Activated naive CD4-positive, alpha-beta T cell treated with anti-CD3 and anti-CD28 coated beads, Interleukin-2, amount 10 ng/mL, durations not matched to agents 7 days and 5 days (primary cell): ENCODE measurements at regions not wholly inside any gene's neighbourhood (a gene's known extent, or its start where the extent isn't known, plus 50 kb on each side); places are given as distances from the start of the nearest gene placed in this dataset.
"Not testable (repeated sequence)": the region's sequence is repeated elsewhere in the genome, so short reads cannot be mapped to it uniquely, and the experiment has no call there.

ENCODE experiments used
- CTCF ChIA-PET: fragments of 350-600 bp; sonication (Branson Sonifier 250); formaldehyde crosslinking; loops from one replicate; lab custom pipeline; 2021; ENCODE audit warnings: antibody characterized with exemption; lab: Charles Lee
- DNase-seq: peaks from one replicate; pipeline ENCODE4 v3.0.0-alpha.2; 2020
- H3K27ac Mint-ChIP-seq: one replicate; pipeline ENCODE4 v1.8.0; 2021; ENCODE audit warnings: mild to moderate bottlenecking, moderate library complexity, mixed read lengths
- H3K27me3 Mint-ChIP-seq: one replicate; pipeline ENCODE4 v1.8.0; 2021; ENCODE audit warnings: mild to moderate bottlenecking, mixed read lengths
- H3K36me3 Mint-ChIP-seq: one replicate; pipeline ENCODE4 v1.8.0; 2021; ENCODE audit warnings: mixed read lengths
- H3K4me1 Mint-ChIP-seq: one replicate; pipeline ENCODE4 v1.8.0; 2021; ENCODE audit warnings: mixed read lengths
- H3K4me3 Mint-ChIP-seq: one replicate; pipeline ENCODE4 v1.8.0; 2021; ENCODE audit warnings: mild to moderate bottlenecking, moderate library complexity, mixed read lengths
- H3K9me3 Mint-ChIP-seq: one replicate; pipeline ENCODE4 v1.8.0; 2021; ENCODE audit warnings: mixed read lengths

DNA sequence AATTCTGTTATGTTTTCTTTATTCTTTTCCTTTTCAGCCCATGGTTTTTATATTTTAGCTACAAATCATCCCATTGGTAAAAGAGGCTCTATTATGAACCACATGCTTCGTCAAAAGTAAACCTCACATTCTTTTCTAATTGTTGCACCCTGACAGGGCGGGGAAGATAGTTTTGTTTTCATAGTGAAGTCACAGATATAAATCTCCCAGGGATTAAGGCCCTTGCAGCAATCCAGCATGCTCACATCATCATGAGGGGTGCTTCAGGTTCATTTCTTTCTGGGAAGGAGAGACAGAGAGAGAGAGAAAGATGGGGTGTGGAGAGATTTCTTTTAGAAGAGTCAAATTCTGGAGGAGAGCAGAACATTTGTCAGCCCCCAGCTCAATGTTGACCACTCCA, 124.5 kb upstream of the CDC42EP3 start:
- no peak overlapping the region for H3K27ac Mint-ChIP-seq
- no peaks in the 10 kb centered on the region for H3K4me1 Mint-ChIP-seq
- H3K9me3 Mint-ChIP-seq = no peaks in the 10 kb centered on the region
- H3K4me3 Mint-ChIP-seq = no peak overlapping the region
- no peak for DNase-seq
- H3K36me3 Mint-ChIP-seq = no peaks in the 10 kb centered on the region
- CTCF ChIA-PET = interaction anchor here (1.0 kb wide), 1 partner anchor 346 kb away, joined by 3 read pairs; no protein-coding TSS in a partner anchor
- peaks cover 13% of the 10 kb centered on the region for H3K27me3 Mint-ChIP-seq

DNA sequence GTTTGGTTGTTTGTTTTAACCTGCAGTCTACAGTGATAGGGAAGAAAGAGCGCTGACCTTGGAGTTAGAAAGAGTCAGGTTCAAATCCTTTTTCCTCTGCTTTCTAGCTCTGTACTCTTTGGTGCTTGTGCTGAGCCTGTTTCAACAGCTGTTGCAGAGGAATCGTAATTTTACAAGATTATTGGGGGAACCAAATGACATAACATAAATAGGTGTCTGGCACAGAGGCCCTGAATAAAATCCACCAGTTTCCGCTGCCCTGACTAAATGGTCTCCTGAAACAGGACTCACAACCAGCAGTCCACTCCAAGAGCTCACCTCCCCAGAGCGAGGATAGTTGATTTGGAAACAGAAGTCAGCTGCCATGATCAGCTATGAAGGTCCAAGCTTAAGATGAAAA, 125.0 kb upstream of the CDC42EP3 start:
- no peak for DNase-seq
- Mint-ChIP-seq H3K4me1 (no peaks in the 10 kb centered on the region), H3K9me3 (no peaks in the 10 kb centered on the region), H3K36me3 (no peaks in the 10 kb centered on the region), H3K27me3 (peaks cover 16% of the 10 kb centered on the region), H3K27ac (no peak overlapping the region), H3K4me3 (no peak overlapping the region)
- CTCF ChIA-PET = no interaction called here

DNA sequence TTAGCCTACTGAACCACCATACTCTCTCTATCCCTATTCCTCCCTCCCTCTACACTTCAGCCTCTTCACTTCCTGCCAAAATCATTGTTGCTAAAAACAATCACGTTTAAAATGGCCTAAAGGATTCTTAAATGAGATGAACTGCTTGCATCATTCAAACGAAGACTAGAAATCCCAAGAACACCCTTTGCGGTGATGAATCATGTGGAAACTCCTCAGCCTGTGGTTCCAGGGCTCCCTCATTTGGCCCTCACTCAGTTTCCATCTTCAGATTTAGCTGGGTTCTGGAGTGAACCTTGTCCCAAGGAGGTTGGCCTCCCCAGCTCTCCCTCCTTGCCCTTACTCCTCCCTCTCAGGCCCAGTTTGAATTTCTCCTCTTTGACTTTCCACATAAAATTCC, 125.6 kb upstream of the CDC42EP3 start:
- Mint-ChIP-seq H3K36me3 (no peaks in the 10 kb centered on the region), H3K9me3 (no peaks in the 10 kb centered on the region), H3K27me3 (peaks cover 16% of the 10 kb centered on the region), H3K4me3 (no peak overlapping the region), H3K27ac (no peak overlapping the region), H3K4me1 (no peaks in the 10 kb centered on the region)
- DNase-seq = no peak
- CTCF ChIA-PET = no interaction called here

DNA sequence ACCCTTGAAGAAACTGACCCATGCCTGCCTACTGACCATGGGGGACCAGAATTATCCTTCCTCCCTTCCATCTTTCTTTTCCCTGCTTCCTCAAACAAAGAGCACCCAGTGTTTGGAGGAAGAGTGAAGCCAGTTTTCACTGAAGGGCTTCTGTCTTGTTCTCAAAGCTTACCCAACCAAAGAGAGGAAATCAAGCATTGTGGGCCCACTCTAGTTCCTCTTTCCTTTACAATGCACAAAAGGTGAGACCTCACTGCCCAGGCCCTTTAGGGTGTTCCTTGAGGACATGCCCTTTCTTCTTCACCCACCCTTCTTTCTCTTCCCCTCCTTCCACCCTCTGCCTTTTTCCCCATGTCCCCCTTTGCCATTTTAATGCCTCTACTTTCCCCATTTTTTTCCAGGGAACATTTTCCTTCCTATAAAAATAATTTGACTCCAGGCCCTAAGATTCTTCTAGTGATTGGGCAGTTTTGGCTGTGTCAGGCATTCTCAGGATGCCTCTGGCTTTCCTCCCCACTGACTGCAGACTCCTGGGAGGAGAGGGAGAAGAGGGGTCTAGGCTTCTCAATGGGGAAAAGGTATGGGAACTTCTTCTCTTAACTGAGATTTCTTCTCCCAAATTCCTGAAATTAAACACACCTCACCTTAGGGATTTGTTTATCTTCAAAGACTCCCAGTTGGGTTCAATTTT, 126.6 kb upstream of the RMDN2 start:
- CTCF ChIA-PET = no interaction called here
- DNase-seq = no peak
- H3K9me3 Mint-ChIP-seq = no peaks in the 10 kb centered on the region
- H3K4me1 Mint-ChIP-seq = no peaks in the 10 kb centered on the region
- no peak overlapping the region for H3K4me3 Mint-ChIP-seq
- H3K27ac Mint-ChIP-seq = no peak overlapping the region
- no peaks in the 10 kb centered on the region for H3K36me3 Mint-ChIP-seq
- H3K27me3 Mint-ChIP-seq = peaks cover 20% of the 10 kb centered on the region

DNA sequence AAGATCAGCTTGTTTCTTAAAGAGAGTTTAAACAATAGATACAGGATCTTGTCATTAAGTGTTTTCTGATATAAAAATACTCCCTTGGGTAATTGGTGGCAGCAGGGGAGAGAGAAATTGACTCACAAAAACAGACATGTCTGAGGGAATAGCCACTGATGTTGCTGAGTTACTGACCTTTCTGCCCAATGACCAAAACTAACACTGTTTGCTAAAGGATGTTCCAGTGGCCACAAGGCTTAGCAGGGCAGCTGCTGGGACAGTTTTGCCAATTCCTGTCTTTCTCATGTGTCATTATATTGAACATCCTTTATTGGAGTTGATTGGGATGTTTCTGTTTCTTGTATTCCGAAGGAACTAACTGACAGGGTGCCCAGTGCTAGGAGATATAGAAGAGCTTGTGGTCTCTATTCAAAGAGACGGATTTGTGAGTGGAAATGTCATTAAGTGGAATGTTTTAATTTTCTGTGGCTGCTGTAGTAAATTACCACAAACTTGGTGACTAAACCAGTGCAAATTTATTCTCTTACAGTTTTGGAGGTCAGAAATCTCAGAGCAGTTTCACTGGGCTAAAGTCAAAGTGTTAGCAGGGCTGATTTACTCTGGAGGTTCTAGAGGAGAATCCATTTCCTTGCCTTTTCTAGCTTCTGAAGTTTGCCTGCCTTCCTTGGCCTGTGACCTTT, 124.8 kb upstream of the RMDN2 start:
- Mint-ChIP-seq H3K27ac (no peak overlapping the region), H3K36me3 (no peaks in the 10 kb centered on the region), H3K9me3 (no peaks in the 10 kb centered on the region), H3K27me3 (peaks cover 20% of the 10 kb centered on the region), H3K4me3 (no peak overlapping the region), H3K4me1 (no peaks in the 10 kb centered on the region)
- DNase-seq = no peak
- CTCF ChIA-PET = no interaction called here

DNA sequence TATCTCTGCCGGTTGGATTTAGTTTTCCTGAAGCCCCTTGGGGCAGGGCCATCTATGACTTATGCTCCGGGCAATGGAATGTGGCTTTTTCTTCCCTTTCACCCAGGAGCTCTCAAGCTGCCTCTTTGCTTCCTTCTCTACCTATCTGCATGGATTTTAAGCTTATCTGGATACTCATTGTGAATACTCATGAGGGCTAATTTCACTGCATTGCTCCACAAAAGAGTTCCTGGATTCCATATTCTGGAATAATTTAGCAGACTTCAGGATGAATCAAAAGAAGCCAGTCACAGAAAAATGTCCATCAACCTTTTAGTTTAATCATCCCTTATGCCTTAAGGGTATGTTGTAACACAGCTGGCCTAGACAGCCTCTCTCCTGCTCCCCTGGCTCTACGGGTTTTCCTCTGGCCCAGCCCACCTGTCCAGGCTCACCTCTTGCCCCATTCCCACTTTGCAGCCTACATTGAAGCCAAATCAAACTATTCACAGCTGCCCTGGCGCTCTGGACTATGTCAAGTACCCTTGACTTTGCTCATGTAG, 122.8 kb upstream of the RMDN2 start:
- peaks cover 5% of the 10 kb centered on the region for H3K9me3 Mint-ChIP-seq
- no peaks in the 10 kb centered on the region for H3K4me1 Mint-ChIP-seq
- H3K36me3 Mint-ChIP-seq = no peaks in the 10 kb centered on the region
- CTCF ChIA-PET = no interaction called here
- H3K27ac Mint-ChIP-seq = no peak overlapping the region
- H3K27me3 Mint-ChIP-seq = peaks cover 16% of the 10 kb centered on the region
- DNase-seq = no peak
- no peak overlapping the region for H3K4me3 Mint-ChIP-seq

DNA sequence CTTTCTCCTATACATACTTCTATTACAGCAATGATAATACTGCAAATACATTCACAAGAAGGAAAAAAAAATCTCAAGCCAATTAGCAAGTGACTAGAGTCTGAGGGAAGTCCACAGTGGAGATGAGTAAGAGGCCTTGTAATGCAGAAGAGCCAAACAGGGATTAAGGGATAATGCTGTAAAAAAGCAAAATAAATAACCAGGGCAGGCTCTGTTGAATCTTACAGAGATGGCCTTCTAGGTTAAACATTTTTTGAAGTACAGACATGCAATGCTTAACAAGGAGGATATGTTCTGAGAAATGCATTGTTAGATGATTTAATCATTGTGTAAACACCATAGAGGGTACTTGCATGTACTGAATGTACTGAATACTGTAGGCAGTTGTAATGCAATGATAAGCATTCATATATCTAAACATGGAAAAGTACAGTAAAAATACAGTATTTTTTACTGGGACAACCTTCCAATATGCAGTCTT, 122.1 kb upstream of the RMDN2 start:
- peaks cover 15% of the 10 kb centered on the region for H3K27me3 Mint-ChIP-seq
- H3K9me3 Mint-ChIP-seq = peaks cover 5% of the 10 kb centered on the region
- CTCF ChIA-PET = interaction anchor here (1.0 kb wide), 1 partner anchor 31 kb away, joined by 3 read pairs; no protein-coding TSS in a partner anchor
- H3K4me1 Mint-ChIP-seq = no peaks in the 10 kb centered on the region
- H3K27ac Mint-ChIP-seq = no peak overlapping the region
- no peaks in the 10 kb centered on the region for H3K36me3 Mint-ChIP-seq
- no peak for DNase-seq
- no peak overlapping the region for H3K4me3 Mint-ChIP-seq

DNA sequence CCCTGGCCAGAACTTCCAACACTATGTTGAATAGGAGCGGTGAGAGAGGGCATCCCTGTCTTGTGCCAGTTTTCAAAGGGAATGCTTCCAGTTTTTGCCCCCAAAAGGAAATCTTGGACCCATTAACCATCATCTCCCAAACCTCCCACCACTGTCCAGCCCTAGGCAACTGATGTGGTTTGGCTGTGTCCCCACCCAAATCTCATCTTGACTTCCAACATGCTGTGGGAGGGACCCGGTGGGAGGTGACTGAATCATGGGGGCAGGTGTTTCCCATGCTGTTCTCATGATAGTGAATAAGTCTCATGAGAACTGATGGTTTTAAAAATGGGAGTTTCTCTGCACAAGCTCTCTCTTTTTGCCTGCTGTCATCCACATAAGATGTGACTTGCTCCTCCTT, 119.1 kb upstream of the RMDN2 start:
- H3K9me3 Mint-ChIP-seq, H3K4me1 Mint-ChIP-seq, CTCF ChIA-PET, H3K36me3 Mint-ChIP-seq, H3K4me3 Mint-ChIP-seq, DNase-seq, H3K27me3 Mint-ChIP-seq, H3K27ac Mint-ChIP-seq: not testable (repeated sequence)

DNA sequence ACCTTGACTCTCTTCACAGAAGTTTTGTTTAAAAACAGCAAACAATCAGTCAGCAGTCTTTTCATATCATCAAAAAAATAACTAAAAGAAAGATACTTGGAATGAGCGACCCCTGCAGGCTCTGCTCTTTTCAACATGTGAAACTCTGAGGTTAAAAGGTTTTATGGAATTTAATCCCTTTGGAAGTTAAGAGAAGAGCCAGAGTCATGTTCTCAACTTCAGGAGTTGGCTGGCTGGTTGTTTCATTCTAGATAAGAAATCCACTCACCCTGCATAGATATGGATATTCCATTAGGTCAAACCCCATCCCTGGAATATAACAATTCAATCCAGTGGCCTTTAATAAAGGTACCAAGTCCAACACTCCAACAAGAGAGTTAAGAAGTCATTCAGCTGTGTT, 115.6 kb upstream of the RMDN2 start:
- DNase-seq = no peak
- Mint-ChIP-seq H3K4me3 (no peak overlapping the region), H3K27ac (no peak overlapping the region), H3K27me3 (no peaks in the 10 kb centered on the region), H3K36me3 (no peaks in the 10 kb centered on the region), H3K9me3 (peaks cover 5% of the 10 kb centered on the region), H3K4me1 (no peaks in the 10 kb centered on the region)
- CTCF ChIA-PET = no interaction called here

DNA sequence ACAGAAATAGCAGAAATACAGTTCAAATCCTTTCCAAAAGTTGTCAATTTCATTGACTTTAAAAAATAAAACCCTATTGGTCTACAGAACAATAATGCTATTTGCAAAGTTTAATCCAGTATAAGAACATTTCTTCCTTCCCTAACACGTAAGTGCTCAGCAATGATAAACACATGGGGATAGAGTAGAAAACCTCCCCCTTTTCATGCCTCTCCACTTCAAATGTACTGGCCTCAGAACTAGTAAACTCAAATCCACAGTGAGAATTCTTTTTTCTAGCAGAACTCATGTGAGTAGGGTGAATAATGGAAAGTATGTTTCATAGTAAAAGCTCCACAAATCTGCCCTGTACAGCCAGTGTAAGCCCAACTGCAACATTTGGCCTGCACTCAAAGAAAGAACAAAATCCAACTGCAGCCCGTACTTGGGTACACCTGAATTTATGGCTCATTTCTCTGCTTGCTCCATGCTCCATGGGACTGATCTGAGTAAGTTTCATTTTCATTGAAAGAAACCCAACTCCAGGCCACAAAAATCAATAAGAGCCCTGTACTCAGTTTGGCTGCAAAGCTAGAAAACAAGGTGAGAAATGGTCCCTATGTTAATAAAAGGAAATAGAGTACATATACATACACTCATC, 115.0 kb upstream of the RMDN2 start:
- H3K4me1 Mint-ChIP-seq = no peaks in the 10 kb centered on the region
- no peak overlapping the region for H3K4me3 Mint-ChIP-seq
- H3K27me3 Mint-ChIP-seq = no peaks in the 10 kb centered on the region
- H3K27ac Mint-ChIP-seq = no peak overlapping the region
- peaks cover 5% of the 10 kb centered on the region for H3K9me3 Mint-ChIP-seq
- CTCF ChIA-PET = interaction anchor here (1.1 kb wide), 1 partner anchor 67 kb away, joined by 4 read pairs; no protein-coding TSS in a partner anchor
- no peak for DNase-seq
- H3K36me3 Mint-ChIP-seq = no peaks in the 10 kb centered on the region

DNA sequence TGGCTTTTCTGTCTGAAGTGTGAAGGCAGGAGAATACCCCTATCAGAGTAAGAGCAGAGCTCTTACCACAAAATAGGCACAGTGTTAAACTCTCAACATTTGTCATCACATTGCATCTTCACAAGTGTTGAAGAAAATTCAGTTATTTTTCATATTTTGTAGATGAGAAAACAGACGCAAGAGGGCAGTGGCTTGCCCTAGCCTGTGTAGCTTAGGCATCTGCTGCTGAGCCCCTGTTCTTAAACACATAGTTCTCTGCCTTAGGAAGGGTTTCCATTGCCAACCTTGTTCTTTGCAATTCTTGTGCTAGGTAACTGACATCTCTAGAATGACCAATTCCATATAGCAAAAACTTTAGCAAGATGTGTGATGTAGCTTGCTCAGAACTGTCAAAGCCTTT, 112.7 kb upstream of the RMDN2 start:
- no peaks in the 10 kb centered on the region for H3K4me1 Mint-ChIP-seq
- no peak for DNase-seq
- no peaks in the 10 kb centered on the region for H3K27me3 Mint-ChIP-seq
- no peaks in the 10 kb centered on the region for H3K36me3 Mint-ChIP-seq
- H3K9me3 Mint-ChIP-seq = no peaks in the 10 kb centered on the region
- H3K27ac Mint-ChIP-seq = no peak overlapping the region
- CTCF ChIA-PET = interaction anchor here (0.8 to 0.9 kb wide), 2 partner anchors 398 to 416 kb away, joined by 3 to 4 read pairs; no protein-coding TSS in a partner anchor
- H3K4me3 Mint-ChIP-seq = no peak overlapping the region

DNA sequence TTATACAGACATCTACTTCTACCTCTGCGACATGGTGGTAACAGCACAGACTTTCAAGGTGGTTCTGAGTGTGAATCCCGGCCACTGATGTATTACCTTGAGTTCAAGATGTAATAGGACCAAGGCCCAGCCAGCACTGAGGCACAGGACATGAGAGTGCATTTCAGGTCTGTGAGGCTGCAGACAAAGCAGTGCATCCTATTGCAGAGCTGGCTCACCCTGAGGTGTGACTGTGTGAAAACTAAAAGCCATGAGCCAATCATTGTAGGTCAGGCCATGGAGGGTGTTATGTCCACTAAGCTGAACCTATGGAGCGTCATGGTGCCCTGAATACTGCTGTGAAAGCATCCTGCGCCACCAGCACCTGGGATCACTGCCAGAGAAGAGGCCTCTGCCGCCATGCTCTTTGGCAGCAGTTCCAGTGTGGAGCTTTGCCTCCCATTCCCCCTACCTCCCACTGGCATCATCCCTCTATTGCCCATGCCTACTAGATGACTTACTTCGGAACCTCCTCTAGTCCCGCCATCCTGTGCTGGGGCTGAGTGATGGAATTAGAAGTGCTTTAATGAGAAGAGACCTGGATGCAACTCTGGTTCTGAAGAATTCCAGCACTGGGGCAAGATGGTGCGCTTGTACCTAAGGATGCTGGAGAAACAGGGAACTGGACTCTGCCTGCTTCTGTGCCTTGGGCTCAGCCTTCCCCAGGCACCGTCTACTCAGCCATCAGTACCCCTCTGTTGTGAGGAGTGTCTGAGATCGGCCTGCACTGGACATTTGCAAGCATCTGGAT, 112.0 kb upstream of the RMDN2 start:
- CTCF ChIA-PET = no interaction called here
- DNase-seq = no peak
- no peak overlapping the region for H3K4me3 Mint-ChIP-seq
- no peaks in the 10 kb centered on the region for H3K4me1 Mint-ChIP-seq
- H3K36me3 Mint-ChIP-seq = no peaks in the 10 kb centered on the region
- H3K27ac Mint-ChIP-seq = no peak overlapping the region
- no peaks in the 10 kb centered on the region for H3K9me3 Mint-ChIP-seq
- H3K27me3 Mint-ChIP-seq = no peaks in the 10 kb centered on the region

DNA sequence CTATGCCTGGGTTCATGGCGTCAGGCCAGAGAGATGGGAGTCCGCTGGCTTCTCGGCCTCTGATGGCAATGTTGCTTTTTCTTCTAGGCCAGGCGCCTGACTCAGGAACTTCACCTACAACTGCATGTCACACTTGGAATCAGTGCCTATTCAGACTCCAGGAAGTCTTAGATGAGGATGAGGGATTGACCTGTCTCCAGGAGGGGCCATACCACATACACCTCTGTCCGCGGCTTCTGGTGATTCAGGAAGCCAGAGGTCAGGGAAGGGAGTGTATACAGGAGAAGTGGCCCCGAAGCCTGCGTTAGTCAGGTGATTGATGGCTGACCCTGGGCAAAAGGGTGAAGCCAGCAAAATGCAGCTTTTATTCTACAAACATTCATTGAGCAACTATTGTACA, 109.1 kb upstream of the RMDN2 start:
- H3K4me3 Mint-ChIP-seq = no peak overlapping the region
- H3K4me1 Mint-ChIP-seq = no peaks in the 10 kb centered on the region
- peaks cover 2% of the 10 kb centered on the region for H3K9me3 Mint-ChIP-seq
- H3K36me3 Mint-ChIP-seq = no peaks in the 10 kb centered on the region
- CTCF ChIA-PET = no interaction called here
- H3K27me3 Mint-ChIP-seq = no peaks in the 10 kb centered on the region
- H3K27ac Mint-ChIP-seq = no peak overlapping the region
- no peak for DNase-seq

DNA sequence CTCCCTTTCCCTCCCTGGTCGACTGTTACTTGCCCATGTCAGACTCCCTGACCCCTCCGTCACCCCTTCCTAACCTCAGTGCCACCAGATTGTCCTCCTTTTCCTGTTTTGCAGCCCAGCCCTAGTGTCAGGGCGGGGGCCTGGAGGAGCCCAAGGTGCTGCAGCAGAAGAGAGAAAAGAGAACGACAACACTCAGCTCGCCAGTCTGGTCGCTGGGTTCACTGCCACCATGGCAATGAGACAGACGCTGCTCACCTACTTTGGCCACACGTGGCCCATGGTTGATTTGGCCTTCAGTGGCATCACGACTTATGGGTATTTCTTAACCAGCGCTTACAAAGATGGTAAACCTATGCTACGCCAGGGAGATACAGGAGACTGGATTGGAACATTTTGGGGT, 108.4 kb upstream of the RMDN2 start:
- CTCF ChIA-PET = no interaction called here
- DNase-seq = no peak
- no peak overlapping the region for H3K4me3 Mint-ChIP-seq
- no peak overlapping the region for H3K27ac Mint-ChIP-seq
- H3K4me1 Mint-ChIP-seq = no peaks in the 10 kb centered on the region
- no peaks in the 10 kb centered on the region for H3K36me3 Mint-ChIP-seq
- no peaks in the 10 kb centered on the region for H3K27me3 Mint-ChIP-seq
- H3K9me3 Mint-ChIP-seq = peaks cover 2% of the 10 kb centered on the region
